Mesenchymal stem cell (in vitro differentiated cells and primary cell): ENCODE measurements at regions not wholly inside any gene's neighbourhood (a gene's known extent, or its start where the extent isn't known, plus 50 kb on each side); places are given as distances from the start of the nearest gene placed in this dataset.

ENCODE experiments used
- DNase-seq: peaks from one replicate; pipeline ENCODE4 v3.0.0-alpha.2; 2013
- H2AFZ ChIP-seq: one replicate; pipeline ENCODE4 v1.6.1; 2013; ENCODE audit warnings: low read depth, mild to moderate bottlenecking, control low read depth, inconsistent platforms, low read length, moderate library complexity
- H2AK5ac ChIP-seq: 2 replicates; pipeline ENCODE4 v1.6.1; 2013; ENCODE audit warnings: low read length, moderate library complexity, mild to moderate bottlenecking, inconsistent platforms; ENCODE audit not compliant: severe bottlenecking
- H2BK120ac ChIP-seq: one replicate; pipeline ENCODE4 v1.6.1; 2013; ENCODE audit warnings: low read depth, mild to moderate bottlenecking, inconsistent platforms, low read length, moderate library complexity
- H2BK12ac ChIP-seq, 2 experiments: one replicate each; pipeline ENCODE4 v1.6.1; 2013; ENCODE audit warnings: inconsistent platforms in 2 of 2, low read length in 2 of 2, mild to moderate bottlenecking in 2 of 2, moderate library complexity in 2 of 2, control low read depth in 1 of 2
- H2BK15ac ChIP-seq: one replicate; pipeline ENCODE4 v1.6.1; 2013; ENCODE audit warnings: mild to moderate bottlenecking, low read depth, inconsistent platforms; ENCODE audit not compliant: poor library complexity, severe bottlenecking
- H2BK5ac ChIP-seq: 2 replicates; pipeline ENCODE4 v1.6.1; 2013; ENCODE audit warnings: low read depth, mild to moderate bottlenecking, low read length, control low read depth, inconsistent platforms; ENCODE audit not compliant: poor library complexity, severe bottlenecking
- H3K14ac ChIP-seq, 2 experiments: one replicate each; pipeline ENCODE4 v1.6.1; 2013; ENCODE audit warnings: inconsistent platforms in 2 of 2, low read length in 2 of 2, control low read depth in 1 of 2, mild to moderate bottlenecking in 1 of 2, moderate library complexity in 1 of 2
- H3K18ac ChIP-seq, 2 experiments: one replicate each; pipeline ENCODE4 v1.6.1; 2013; ENCODE audit warnings: inconsistent platforms in 2 of 2, low read length in 2 of 2, control low read depth in 1 of 2, low read depth in 1 of 2, mild to moderate bottlenecking in 1 of 2
- H3K23ac ChIP-seq, 2 experiments: one replicate each; pipeline ENCODE4 v1.6.1; 2013; ENCODE audit warnings: inconsistent platforms in 2 of 2, low read length in 2 of 2, mild to moderate bottlenecking in 2 of 2, moderate library complexity in 2 of 2, control low read depth in 1 of 2
- H3K27ac ChIP-seq: 2 replicates; pipeline ENCODE4 v1.5.1; 2013; ENCODE audit warnings: mild to moderate bottlenecking, moderate library complexity, low read length, control low read depth, inconsistent platforms; ENCODE audit not compliant: poor library complexity, severe bottlenecking
- H3K27me3 ChIP-seq, 2 experiments: 2 replicates each; pipeline versions ENCODE4 v1.6.1 to v1.7.0; 2013; ENCODE audit warnings: low read length in 2 of 2, mild to moderate bottlenecking in 2 of 2, moderate library complexity in 2 of 2, control low read depth in 1 of 2, inconsistent platforms in 1 of 2; ENCODE audit not compliant: control insufficient read depth in 1 of 2, insufficient read depth in 1 of 2
- H3K36me3 ChIP-seq, 2 experiments: 2 replicates each; pipeline versions ENCODE4 v1.6.1 to v1.7.0; 2013; ENCODE audit warnings: low read length in 2 of 2, control low read depth in 1 of 2, inconsistent platforms in 1 of 2, low read depth in 1 of 2, mild to moderate bottlenecking in 1 of 2; ENCODE audit not compliant: insufficient read depth in 2 of 2, control insufficient read depth in 1 of 2
- H3K4ac ChIP-seq, 2 experiments: one replicate each; pipeline ENCODE4 v1.6.1; 2013; ENCODE audit warnings: inconsistent platforms in 2 of 2, low read length in 2 of 2, mild to moderate bottlenecking in 2 of 2, moderate library complexity in 2 of 2, control low read depth in 1 of 2, low read depth in 1 of 2
- H3K4me1 ChIP-seq: 2 replicates; pipeline ENCODE4 v1.6.1; 2013; ENCODE audit warnings: low read depth, low read length, control low read depth; ENCODE audit not compliant: control insufficient read depth, insufficient read depth
- H3K4me2 ChIP-seq: 2 replicates; pipeline ENCODE4 v1.6.1; 2013; ENCODE audit warnings: low read length, mild to moderate bottlenecking, inconsistent platforms; ENCODE audit not compliant: poor library complexity, severe bottlenecking
- H3K4me3 ChIP-seq, 2 experiments: 2 replicates each; pipeline versions ENCODE4 v1.5.1 to v1.7.0; 2013; ENCODE audit warnings: low read length in 2 of 2, mild to moderate bottlenecking in 2 of 2, control low read depth in 1 of 2, low read depth in 1 of 2; ENCODE audit not compliant: insufficient read depth in 1 of 2
- H3K79me1 ChIP-seq: replicated peaks from 2 replicates; pipeline ENCODE4 v1.6.1; 2013; ENCODE audit warnings: mild to moderate bottlenecking, control low read depth, low read length, inconsistent platforms; ENCODE audit not compliant: poor library complexity, severe bottlenecking
- H3K9ac ChIP-seq: 2 replicates; pipeline ENCODE4 v1.7.0; 2013; ENCODE audit warnings: mild to moderate bottlenecking, low read length, moderate library complexity
- H3K9me3 ChIP-seq: 2 replicates; pipeline ENCODE4 v1.7.0; 2013; ENCODE audit warnings: mild to moderate bottlenecking, low read length; ENCODE audit not compliant: control insufficient read depth
- H4K8ac ChIP-seq: one replicate; pipeline ENCODE4 v1.6.1; 2013; ENCODE audit warnings: inconsistent platforms, mild to moderate bottlenecking, low read length, moderate library complexity
- H4K91ac ChIP-seq: one replicate; pipeline ENCODE4 v1.6.1; 2013; ENCODE audit warnings: mild to moderate bottlenecking, low read length, inconsistent platforms
- WGBS: methylation state at CpG from one replicate; pipeline ENCODE4 v1.1.7; 2013; ENCODE audit warnings: mixed read lengths; 5-methylcytosine and 5-hydroxymethylcytosine counted together

GRCh38 chr10:10873915-10874314 lies 143.8 kb upstream of the CELF2 start:
- DNase-seq, result no peak
- Histone ChIP-seq H3K27ac (no peak overlapping the region), H2BK5ac (no peak overlapping the region), H2BK12ac (peak overlapping the region in 1 of 2 experiments; percentile 47), H2BK120ac (no peak overlapping the region), H3K14ac (no peak overlapping the region), H2BK15ac (no peak overlapping the region), H3K18ac (no peak overlapping the region), H3K27me3 (no peaks in the 10 kb centered on the region), H3K4ac (no peak overlapping the region), H4K8ac (no peak overlapping the region), H4K91ac (no peak overlapping the region), H3K36me3 (no peaks in the 10 kb centered on the region), H3K4me2 (no peak overlapping the region), H3K4me3 (no peak overlapping the region), H3K23ac (no peak overlapping the region), H3K4me1 (peaks cover 10% of the 10 kb centered on the region), H3K9me3 (no peaks in the 10 kb centered on the region), H3K9ac (no peak overlapping the region), H2AK5ac (no peak overlapping the region), H2AFZ (no peak overlapping the region), H3K79me1 (no peaks in the 10 kb centered on the region)
- 95% methylated on average over 3 of the region's 3 CpGs for WGBS

- no peak overlapping the region for H3K9ac ChIP-seq
- 69% methylated on average over 5 of the region's 6 CpGs for WGBS
- H2AK5ac ChIP-seq, result no peak overlapping the region
- no peaks in the 10 kb centered on the region for H3K27me3 ChIP-seq
- H2AFZ ChIP-seq, result no peak overlapping the region
- DNase-seq, result no peak
- H2BK120ac ChIP-seq, result no peak overlapping the region
- H3K79me1 ChIP-seq, result no peaks in the 10 kb centered on the region
- H3K36me3 ChIP-seq, result no peaks in the 10 kb centered on the region
- H3K9me3 ChIP-seq, result peaks cover 7% of the 10 kb centered on the region
- H3K27ac ChIP-seq, result no peak overlapping the region
- H3K4me1 ChIP-seq, result no peaks in the 10 kb centered on the region
- H3K4ac ChIP-seq, result no peak overlapping the region
- no peak overlapping the region for H3K4me3 ChIP-seq
- H3K4me2 ChIP-seq, result no peak overlapping the region
- H4K8ac ChIP-seq, result no peak overlapping the region
- no peak overlapping the region for H2BK12ac ChIP-seq
- no peak overlapping the region for H4K91ac ChIP-seq
- no peak overlapping the region for H3K14ac ChIP-seq
- no peak overlapping the region for H3K18ac ChIP-seq
- H2BK15ac ChIP-seq, result no peak overlapping the region
- no peak overlapping the region for H3K23ac ChIP-seq
- H2BK5ac ChIP-seq, result no peak overlapping the region
These were observed 138.7 kb upstream of the CELF2 start for GRCh38 chr10:10878963-10879362.

- Histone ChIP-seq H3K9ac (no peak overlapping the region), H2BK15ac (no peak overlapping the region), H3K27me3 (no peaks in the 10 kb centered on the region), H3K18ac (no peak overlapping the region), H3K4me3 (no peak overlapping the region), H2BK5ac (no peak overlapping the region), H3K9me3 (peaks cover 16% of the 10 kb centered on the region), H3K27ac (no peak overlapping the region), H4K8ac (no peak overlapping the region), H2BK12ac (no peak overlapping the region), H2AK5ac (no peak overlapping the region), H2AFZ (no peak overlapping the region), H3K4me2 (no peak overlapping the region), H3K36me3 (no peaks in the 10 kb centered on the region), H3K79me1 (no peaks in the 10 kb centered on the region), H2BK120ac (no peak overlapping the region), H4K91ac (no peak overlapping the region), H3K4me1 (no peaks in the 10 kb centered on the region), H3K4ac (no peak overlapping the region), H3K23ac (no peak overlapping the region), H3K14ac (no peak overlapping the region)
- 98% methylated on average over 4 of the region's 6 CpGs for WGBS
- no peak for DNase-seq
These were observed 136.4 kb upstream of the CELF2 start for GRCh38 chr10:10881117-10881813.

- Histone ChIP-seq H2BK120ac (no peak overlapping the region), H3K9ac (no peak overlapping the region), H2BK5ac (no peak overlapping the region), H3K36me3 (no peaks in the 10 kb centered on the region), H3K14ac (no peak overlapping the region), H4K91ac (no peak overlapping the region), H2AK5ac (no peak overlapping the region), H3K23ac (no peak overlapping the region), H3K27me3 (no peaks in the 10 kb centered on the region), H3K4ac (no peak overlapping the region), H3K27ac (no peak overlapping the region), H2AFZ (no peak overlapping the region), H3K18ac (no peak overlapping the region), H2BK15ac (no peak overlapping the region), H3K79me1 (no peaks in the 10 kb centered on the region), H3K4me3 (no peak overlapping the region), H3K4me2 (no peak overlapping the region), H3K9me3 (peaks cover 16% of the 10 kb centered on the region), H4K8ac (no peak overlapping the region), H3K4me1 (no peaks in the 10 kb centered on the region), H2BK12ac (no peak overlapping the region)
- DNase-seq, result no peak
- 93% methylated on average over 1 of the region's 1 CpG for WGBS
These were observed 133.9 kb upstream of the CELF2 start for GRCh38 chr10:10883737-10884136.
